GM12878 (cell line): ENCODE measurements at regions not wholly inside any gene's neighbourhood (a gene's known extent, or its start where the extent isn't known, plus 50 kb on each side); places are given as distances from the start of the nearest gene placed in this dataset.

Experiments
- ATAC-seq: fragments of 200-7000 bp; cut with Tn5 transposase; 3 replicates; pipeline ENCODE4 v1.9.1; 2020; ENCODE audit warnings: mild to moderate bottlenecking, moderate library complexity
- BruUV-seq: library from RNA; stranded (reverse); fragments of 400-500 nt; replicated peaks from 2 replicates; lab custom pipeline; 2021; lab: Mats Ljungman, UMichigan
- CTCF ChIA-PET: fragments of 300-600 bp; sonication (Branson Sonifier 250); formaldehyde crosslinking; extraction: SDS; loops from one replicate; lab custom pipeline; 2021; ENCODE audit warnings: inconsistent platforms; lab: Yijun Ruan, JAX
- POLR2A ChIA-PET: fragments of 350-600 bp; formaldehyde crosslinking; extraction: SDS; loops from one replicate; lab custom pipeline; 2021; ENCODE audit warnings: inconsistent platforms; lab: Charles Lee
- RAD21 ChIA-PET: fragments of 300-600 bp; sonication (Branson Sonifier 250); formaldehyde crosslinking; loops from one replicate; lab custom pipeline; 2023; ENCODE audit warnings: antibody characterized with exemption; ENCODE audit not compliant: unreplicated experiment; lab: Charles Lee
- SMC1A ChIA-PET: fragments of 300-600 bp; sonication (Branson Sonifier 250); formaldehyde crosslinking; loops from one replicate; lab custom pipeline; 2023; ENCODE audit not compliant: unreplicated experiment, uncharacterized antibody; lab: Charles Lee
- DNase-seq: peaks from one replicate; pipeline ENCODE4 v3.0.0-alpha.2; 2011; ENCODE audit warnings: low read depth, low spot score
- FAIRE-seq: peaks from 3 replicates; lab custom pipeline; 2011; peaks lifted over from hg19 to GRCh38; lab: Jason Lieb, UNC
- H2AFZ ChIP-seq: 2 replicates; pipeline ENCODE4 v1.6.0; 2011; ENCODE audit warnings: low read depth, low read length, control low read depth; ENCODE audit not compliant: control insufficient read depth
- H3K27ac ChIP-seq: 2 replicates; pipeline ENCODE4 v1.5.1; 2011; ENCODE audit warnings: control low read depth; ENCODE audit not compliant: control insufficient read depth, insufficient read depth
- H3K27me3 ChIP-seq, 2 experiments: replicated peaks in 1 of 2; 2 replicates each; pipeline versions ENCODE4 v1.6.0 to v1.6.1; 2011; ENCODE audit warnings: low read length in 1 of 2; ENCODE audit not compliant: control insufficient read depth in 2 of 2, insufficient read depth in 2 of 2
- H3K36me3 ChIP-seq, 2 experiments: 2 replicates each; pipeline ENCODE4 v1.5.1; 2011; ENCODE audit warnings: low read length in 1 of 2; ENCODE audit not compliant: control insufficient read depth in 2 of 2, insufficient read depth in 2 of 2
- H3K4me1 ChIP-seq: 2 replicates; pipeline ENCODE4 v1.6.1; 2011; ENCODE audit warnings: mild to moderate bottlenecking, low read length, moderate library complexity, mixed read lengths; ENCODE audit not compliant: control insufficient read depth, insufficient read depth
- H3K4me2 ChIP-seq: 2 replicates; pipeline ENCODE4 v1.6.0; 2011; ENCODE audit warnings: control low read depth; ENCODE audit not compliant: control insufficient read depth, insufficient read depth
- H3K4me3 ChIP-seq: fragments of 200-600 bp; sonication (generic); 2 replicates; pipeline ENCODE4 v1.5.1; 2016
- H3K79me2 ChIP-seq: 2 replicates; pipeline ENCODE4 v1.6.0; 2011; ENCODE audit warnings: low read length; ENCODE audit not compliant: control insufficient read depth, insufficient read depth
- H3K9ac ChIP-seq: 2 replicates; pipeline ENCODE4 v1.8.0; 2011; ENCODE audit warnings: low read length, control low read depth, mixed read lengths; ENCODE audit not compliant: control insufficient read depth, insufficient read depth
- H3K9me3 ChIP-seq: replicated peaks from 3 replicates; pipeline ENCODE4 v1.5.1; 2011; ENCODE audit warnings: mild to moderate bottlenecking, low read length; ENCODE audit not compliant: control insufficient read depth, insufficient read depth
- H4K20me1 ChIP-seq: 2 replicates; pipeline ENCODE4 v1.6.0; 2011; ENCODE audit not compliant: control insufficient read depth, insufficient read depth
- EED ChIP-seq: sonication (generic); IDR thresholded peaks from 2 replicates; pipeline ENCODE4 v1.6.1; 2016; ENCODE audit warnings: antibody characterized with exemption, low read depth
- EP300 ChIP-seq, 2 experiments: fragments of 150-350 bp in 1 of 2; IDR thresholded peaks; 2 replicates each; pipeline ENCODE4 v1.6.1; 2011 to 2012; ENCODE audit warnings: low read depth in 2 of 2, low read length in 2 of 2, borderline replicate concordance in 1 of 2, improper control_type of control experiment in 1 of 2, inconsistent platforms in 1 of 2; ENCODE audit not compliant: control insufficient read depth in 1 of 2
- ETV6 ChIP-seq, 2 experiments: fragments of 450-650 bp in 1 of 2; IDR thresholded peaks in 1 of 2; conservative IDR thresholded peaks in 1 of 2; 2 replicates each; pipeline ENCODE4 v1.6.1; 2014; ENCODE audit warnings: antibody characterized with exemption in 1 of 2, borderline replicate concordance in 1 of 2, low read depth in 1 of 2, mild to moderate bottlenecking in 1 of 2, moderate library complexity in 1 of 2
- EZH2 ChIP-seq: IDR thresholded peaks from 2 replicates; pipeline ENCODE4 v1.6.1; 2012; ENCODE audit warnings: low read depth, mild to moderate bottlenecking, control low read depth, inconsistent platforms, low read length, borderline replicate concordance; ENCODE audit not compliant: control insufficient read depth
- MAX ChIP-seq: IDR thresholded peaks from 2 replicates; pipeline ENCODE4 v1.6.1; 2012; ENCODE audit warnings: low read depth, low read length, improper control_type of control experiment
- NR2F1 ChIP-seq: fragments of 450-650 bp; conservative IDR thresholded peaks from 2 replicates; pipeline ENCODE4 v1.6.1; 2017; ENCODE audit warnings: mild to moderate bottlenecking
- PKNOX1 ChIP-seq: fragments of 450-650 bp; IDR thresholded peaks from 2 replicates; pipeline ENCODE4 v1.6.1; 2016; ENCODE audit warnings: mild to moderate bottlenecking
- RELB ChIP-seq: fragments of 450-650 bp; IDR thresholded peaks from 2 replicates; pipeline ENCODE4 v1.6.1; 2017; ENCODE audit warnings: low read depth, mild to moderate bottlenecking, moderate library complexity
- SIN3A ChIP-seq: IDR thresholded peaks from 2 replicates; pipeline ENCODE4 v1.6.1; 2012; ENCODE audit warnings: low read depth, low read length, improper control_type of control experiment
- SUPT20H ChIP-seq: IDR thresholded peaks from 2 replicates; pipeline ENCODE4 v1.6.1; 2011; ENCODE audit warnings: low read depth, mild to moderate bottlenecking, low read length, moderate library complexity, borderline replicate concordance; ENCODE audit not compliant: control insufficient read depth
- ZBTB33 ChIP-seq: fragments of 450-650 bp; IDR thresholded peaks from 2 replicates; pipeline ENCODE4 v1.6.1; 2017; ENCODE audit warnings: mild to moderate bottlenecking
- ZNF622 ChIP-seq: fragments of 450-650 bp; IDR thresholded peaks from 2 replicates; pipeline ENCODE4 v1.6.1; 2017; ENCODE audit warnings: mild to moderate bottlenecking, inconsistent platforms
- ZSCAN29 ChIP-seq: fragments of 450-650 bp; IDR thresholded peaks from 2 replicates; pipeline ENCODE4 v1.6.1; 2017; ENCODE audit warnings: mild to moderate bottlenecking, moderate library complexity
- WGBS: methylation state at CpG from one replicate; pipeline ENCODE4 v1.1.6; 2016; ENCODE audit warnings: low lambda C conversion rate; ENCODE audit not compliant: insufficient replicate concordance, insufficient coverage; ENCODE audit errors: missing lambda C conversion rate; 5-methylcytosine and 5-hydroxymethylcytosine counted together
- in situ Hi-C: fragments of 300-500 bp; cut with MboI; formaldehyde crosslinking; loops from 9 replicates; pipeline ENCODE4 v1.14.3; 2018; ENCODE audit warnings: mixed read lengths
- intact Hi-C: fragments of 100-400 bp; cut with micrococcal nuclease; formaldehyde crosslinking; loops from one replicate; pipeline ENCODE4 v1.14.2; 2022; ENCODE audit not compliant: unreplicated experiment

- ChIA-PET RAD21 (no interaction called here), POLR2A (no interaction called here)
- Histone ChIP-seq H3K79me2 (no peaks in the 10 kb centered on the region), H3K4me1 (no peaks in the 10 kb centered on the region), H3K9ac (no peak overlapping the region), H2AFZ (no peak overlapping the region), H3K27ac (no peak overlapping the region)
- 14% methylated on average over 6 of the region's 6 CpGs for WGBS
- TF ChIP-seq EED = no peak
- TF ChIP-seq, all 136 proteins: peak for 0
- SMC1A ChIA-PET = no interaction called here
- Histone ChIP-seq H4K20me1 (no peaks in the 10 kb centered on the region), H3K9me3 (no peaks in the 10 kb centered on the region), H3K4me3 (no peak overlapping the region), H3K36me3 (no peaks in the 10 kb centered on the region), H3K27me3 (no peaks in the 10 kb centered on the region; a peak in 1 of 4 replicates), H3K4me2 (no peak overlapping the region)
- CTCF ChIA-PET = no interaction called here
- FAIRE-seq (no peak), DNase-seq (no peak), ATAC-seq (no peak)
- no TSS peak for BruUV-seq
- in situ Hi-C loops = no loop called here
- intact Hi-C loops = no loop called here
Measured at GRCh38 chr12:115859231-115859630, 418.3 kb downstream of the MED13L start.

- no peaks in the 10 kb centered on the region for H3K9me3 ChIP-seq
- no peak overlapping the region for H3K4me2 ChIP-seq
- RAD21 ChIA-PET = no interaction called here
- TF ChIP-seq NR2F1 = no peak
- TF ChIP-seq ZBTB33 = no peak
- no peak for TF ChIP-seq ZSCAN29
- TF ChIP-seq SIN3A = no peak
- no peak for TF ChIP-seq EP300 (IDR thresholded peaks at IDR 0.05; ENCODE audit: borderline replicate concordance in 1 of 2, control insufficient read depth in 1 of 2, low read depth in 2 of 2, low read length in 2 of 2)
- TF ChIP-seq ETV6 (conservative IDR thresholded peaks at IDR 0.05 in 1 of 2, IDR thresholded peaks at IDR 0.05 in 1 of 2; ENCODE audit: borderline replicate concordance in 1 of 2, low read depth in 1 of 2) = no peak
- no peak for TF ChIP-seq SUPT20H
- TF ChIP-seq MAX = no peak
- TF ChIP-seq ZNF622 = no peak
- TF ChIP-seq RELB = no peak
- no peak for TF ChIP-seq PKNOX1
- no peak for TF ChIP-seq EZH2
Measured at GRCh38 chr12:115857923-115858322, 419.6 kb downstream of the MED13L start.

More at GRCh38 chr12:115857923-115858322, 419.6 kb downstream of the MED13L start:
- DNase-seq = no peak
- Histone ChIP-seq H3K4me1 (no peaks in the 10 kb centered on the region), H3K9ac (no peak overlapping the region), H3K27ac (no peak overlapping the region), H3K79me2 (no peaks in the 10 kb centered on the region), H3K27me3 (no peaks in the 10 kb centered on the region; a peak in 1 of 4 replicates), H4K20me1 (no peaks in the 10 kb centered on the region), H3K36me3 (no peaks in the 10 kb centered on the region), H2AFZ (no peak overlapping the region), H3K4me3 (no peak overlapping the region)
- no peak for ATAC-seq
- FAIRE-seq = no peak
- intact Hi-C loops = no loop called here
- BruUV-seq = no TSS peak
- in situ Hi-C loops = no loop called here
- WGBS = 13% methylated on average over 3 of the region's 3 CpGs
- POLR2A ChIA-PET = no interaction called here
- SMC1A ChIA-PET = no interaction called here
- CTCF ChIA-PET = no interaction called here
